ENCODE measurements at regions not wholly inside any gene's neighbourhood (a gene's known extent, or its start where the extent isn't known, plus 50 kb on each side); places are given as distances from the start of the nearest gene placed in this dataset.
"Not testable (repeated sequence)": the region's sequence is repeated elsewhere in the genome, so short reads cannot be mapped to it uniquely, and the experiment has no call there.

DNA sequence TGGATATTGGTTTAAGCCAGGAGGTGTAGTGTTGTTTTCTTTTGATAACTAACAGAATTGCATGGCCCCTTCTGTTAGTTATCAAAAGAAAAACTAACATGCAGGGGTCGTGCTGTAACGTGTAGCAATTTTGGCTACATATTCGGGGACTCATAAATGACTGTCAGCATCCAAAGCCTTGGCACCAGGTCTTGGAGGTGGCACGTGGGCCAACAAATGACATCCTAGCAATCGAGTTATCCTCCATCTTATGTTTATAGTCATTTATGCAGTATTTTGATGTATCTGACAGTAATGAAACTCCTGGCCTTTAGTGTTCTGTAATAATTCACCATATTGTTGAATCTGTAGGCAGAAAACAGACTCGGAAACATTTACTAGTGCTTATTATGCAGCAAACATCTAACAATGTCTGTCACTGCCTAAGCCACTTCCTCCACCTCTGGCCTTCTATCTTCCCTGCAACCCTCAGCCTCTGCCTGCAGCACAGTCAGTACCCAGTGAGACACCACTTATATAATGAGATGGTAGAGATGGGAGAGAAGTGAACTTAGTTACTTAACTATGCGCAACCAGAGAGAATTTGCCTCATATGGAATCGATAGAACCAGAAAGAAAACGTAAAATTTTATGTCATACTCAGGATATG, 184.6 kb downstream of the AEBP2 start:
- no peaks in the 10 kb centered on the region for H4K20me1 ChIP-seq (ENCODE audit: control insufficient read depth, insufficient read depth, low read length, poor library complexity, severe bottlenecking)
- Mint-ChIP-seq H3K4me1 (no peaks in the 10 kb centered on the region), H3K27me3 (no peaks in the 10 kb centered on the region), H3K4me3 (no peak overlapping the region), H3K27ac (no peak overlapping the region), H3K9me3 (ENCODE audit: insufficient read depth) (peaks cover 2% of the 10 kb centered on the region)
- TF ChIP-seq, protein P1, sequence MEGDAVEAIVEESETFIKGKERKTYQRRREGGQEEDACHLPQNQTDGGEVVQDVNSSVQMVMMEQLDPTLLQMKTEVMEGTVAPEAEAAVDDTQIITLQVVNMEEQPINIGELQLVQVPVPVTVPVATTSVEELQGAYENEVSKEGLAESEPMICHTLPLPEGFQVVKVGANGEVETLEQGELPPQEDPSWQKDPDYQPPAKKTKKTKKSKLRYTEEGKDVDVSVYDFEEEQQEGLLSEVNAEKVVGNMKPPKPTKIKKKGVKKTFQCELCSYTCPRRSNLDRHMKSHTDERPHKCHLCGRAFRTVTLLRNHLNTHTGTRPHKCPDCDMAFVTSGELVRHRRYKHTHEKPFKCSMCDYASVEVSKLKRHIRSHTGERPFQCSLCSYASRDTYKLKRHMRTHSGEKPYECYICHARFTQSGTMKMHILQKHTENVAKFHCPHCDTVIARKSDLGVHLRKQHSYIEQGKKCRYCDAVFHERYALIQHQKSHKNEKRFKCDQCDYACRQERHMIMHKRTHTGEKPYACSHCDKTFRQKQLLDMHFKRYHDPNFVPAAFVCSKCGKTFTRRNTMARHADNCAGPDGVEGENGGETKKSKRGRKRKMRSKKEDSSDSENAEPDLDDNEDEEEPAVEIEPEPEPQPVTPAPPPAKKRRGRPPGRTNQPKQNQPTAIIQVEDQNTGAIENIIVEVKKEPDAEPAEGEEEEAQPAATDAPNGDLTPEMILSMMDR (IDR thresholded peaks at IDR 0.05), result no peak
- no peak for TF ChIP-seq EZH2 (IDR thresholded peaks at IDR 0.05; ENCODE audit: borderline replicate concordance, insufficient read depth, low read depth, low read length, poor library complexity, severe bottlenecking)
- H3K9me3 ChIP-seq (ENCODE audit: control extremely low read depth in 1 of 3, control insufficient read depth in 2 of 3, insufficient read depth in 1 of 3, low read length in 2 of 3), result no peaks in the 10 kb centered on the region
- no peak for DNase-seq
- H3K4me2 ChIP-seq (replicated peaks; ENCODE audit: low read depth, low read length, poor library complexity, severe bottlenecking), result no peak overlapping the region
- no peak for ATAC-seq (ENCODE audit: low read depth)
- H3K27me3 ChIP-seq (replicated peaks in 1 of 4; ENCODE audit: control extremely low read depth in 1 of 4, control insufficient read depth in 3 of 4, insufficient read depth in 4 of 4, low read length in 3 of 4), result no peaks in the 10 kb centered on the region
- WGBS (ENCODE audit: insufficient coverage), result 96% methylated on average over 5 of the region's 9 CpGs
- H3K79me2 ChIP-seq (ENCODE audit: control insufficient read depth, insufficient read depth, low read length), result no peaks in the 10 kb centered on the region
- H3K36me3 ChIP-seq (replicated peaks in 1 of 2; ENCODE audit: control extremely low read depth in 1 of 2, control insufficient read depth in 1 of 2, extremely low read depth in 1 of 2, insufficient read depth in 2 of 2, low read length in 1 of 2), result no peaks in the 10 kb centered on the region
- no peaks in the 10 kb centered on the region for H3K4me1 ChIP-seq (ENCODE audit: control insufficient read depth in 2 of 2, insufficient read depth in 2 of 2, low read length in 2 of 2)
- CTCF ChIA-PET, result no interaction called here
- POLR2A ChIA-PET, result no interaction called here
- intact Hi-C loops (cut with micrococcal nuclease), result no loop called here
- H3K9ac ChIP-seq (ENCODE audit: low read length), result no peak overlapping the region
- no peak overlapping the region for H2AFZ ChIP-seq (ENCODE audit: insufficient read depth, low read depth, low read length, poor library complexity, severe bottlenecking)
- H3K4me3 ChIP-seq (ENCODE audit: control extremely low read depth in 1 of 5, extremely low read depth in 1 of 5, insufficient read depth in 1 of 5, low read depth in 2 of 5, low read length in 4 of 5), result no peak overlapping the region
- no peak overlapping the region for H3K27ac ChIP-seq (ENCODE audit: low read length in 2 of 2)

DNA sequence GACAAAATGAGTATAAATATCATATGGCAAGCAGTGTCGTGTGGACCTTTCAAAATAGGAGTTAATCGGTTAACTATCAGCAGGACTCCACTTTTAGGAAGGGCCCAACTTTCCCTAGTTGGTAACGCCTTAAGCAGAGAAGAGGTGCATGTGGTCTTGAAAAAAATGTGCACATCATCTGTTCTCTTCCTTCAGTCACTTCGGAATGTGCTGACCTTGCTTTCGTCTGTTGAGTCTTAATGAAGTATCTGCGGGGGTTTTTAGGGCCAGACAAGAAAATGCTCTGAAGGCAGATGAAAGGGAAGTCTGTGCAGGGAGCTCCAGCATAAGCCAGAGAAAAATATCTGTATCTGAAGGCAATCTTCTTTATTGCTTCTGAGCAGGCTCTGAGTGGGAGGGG, 185.2 kb downstream of the AEBP2 start:
- H3K27ac Mint-ChIP-seq, result no peak overlapping the region
- DNase-seq, result no peak
- Histone ChIP-seq H3K4me1 (ENCODE audit: control insufficient read depth in 2 of 2, insufficient read depth in 2 of 2, low read length in 2 of 2) (no peaks in the 10 kb centered on the region), H3K79me2 (ENCODE audit: control insufficient read depth, insufficient read depth, low read length) (no peaks in the 10 kb centered on the region), H4K20me1 (ENCODE audit: control insufficient read depth, insufficient read depth, low read length, poor library complexity, severe bottlenecking) (no peaks in the 10 kb centered on the region), H3K4me3 (ENCODE audit: control extremely low read depth in 1 of 5, extremely low read depth in 1 of 5, insufficient read depth in 1 of 5, low read depth in 2 of 5, low read length in 4 of 5) (no peak overlapping the region), H3K4me2 (replicated peaks; ENCODE audit: low read depth, low read length, poor library complexity, severe bottlenecking) (no peak overlapping the region), H3K36me3 (replicated peaks in 1 of 2; ENCODE audit: control extremely low read depth in 1 of 2, control insufficient read depth in 1 of 2, extremely low read depth in 1 of 2, insufficient read depth in 2 of 2, low read length in 1 of 2) (no peaks in the 10 kb centered on the region), H3K27ac (ENCODE audit: low read length in 2 of 2) (no peak overlapping the region), H3K27me3 (replicated peaks in 1 of 4; ENCODE audit: control extremely low read depth in 1 of 4, control insufficient read depth in 3 of 4, insufficient read depth in 4 of 4, low read length in 3 of 4) (no peaks in the 10 kb centered on the region), H3K9me3 (ENCODE audit: control extremely low read depth in 1 of 3, control insufficient read depth in 2 of 3, insufficient read depth in 1 of 3, low read length in 2 of 3) (no peaks in the 10 kb centered on the region), H2AFZ (ENCODE audit: insufficient read depth, low read depth, low read length, poor library complexity, severe bottlenecking) (no peak overlapping the region), H3K9ac (ENCODE audit: low read length) (no peak overlapping the region)
- CTCF ChIA-PET, result no interaction called here
- POLR2A ChIA-PET, result no interaction called here
- intact Hi-C loops (cut with micrococcal nuclease), result no loop called here
- no peak for TF ChIP-seq EZH2 (IDR thresholded peaks at IDR 0.05; ENCODE audit: borderline replicate concordance, insufficient read depth, low read depth, low read length, poor library complexity, severe bottlenecking)
- TF ChIP-seq, protein P1 (IDR thresholded peaks at IDR 0.05), result no peak
- no peaks in the 10 kb centered on the region for H3K4me1 Mint-ChIP-seq
- no peak for ATAC-seq (ENCODE audit: low read depth)
- WGBS (ENCODE audit: insufficient coverage), result 87% methylated on average over 4 of the region's 6 CpGs
- H3K4me3 Mint-ChIP-seq, result no peak overlapping the region
- peaks cover 2% of the 10 kb centered on the region for H3K9me3 Mint-ChIP-seq (ENCODE audit: insufficient read depth)
- H3K27me3 Mint-ChIP-seq, result no peaks in the 10 kb centered on the region

DNA sequence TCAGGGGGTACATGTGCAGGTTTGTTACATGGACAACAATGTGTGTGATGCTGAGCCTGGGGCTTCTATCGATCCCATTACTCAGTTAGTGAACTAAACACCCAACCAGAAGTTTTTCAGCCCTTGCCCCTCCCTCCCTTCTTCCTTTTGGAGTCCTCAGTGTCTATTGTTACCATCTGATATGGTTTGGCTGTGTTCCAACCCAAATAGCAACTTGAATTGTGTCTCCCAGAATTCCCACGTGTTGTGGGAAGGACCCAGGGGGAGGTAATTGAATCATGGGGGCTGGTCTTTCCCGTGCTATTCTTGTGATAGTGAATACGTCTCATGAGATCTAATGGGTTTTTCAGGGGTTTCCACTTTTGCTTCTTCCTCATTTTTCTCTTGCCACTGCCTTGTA, 186.3 kb downstream of the AEBP2 start:
- DNase-seq; H3K4me3 Mint-ChIP-seq; H3K27me3 Mint-ChIP-seq; ATAC-seq (ENCODE audit: low read depth); H3K27me3 ChIP-seq (replicated peaks in 1 of 4; ENCODE audit: control extremely low read depth in 1 of 4, control insufficient read depth in 3 of 4, insufficient read depth in 4 of 4, low read length in 3 of 4); H3K4me3 ChIP-seq (ENCODE audit: control extremely low read depth in 1 of 5, extremely low read depth in 1 of 5, insufficient read depth in 1 of 5, low read depth in 2 of 5, low read length in 4 of 5); H3K27ac ChIP-seq (ENCODE audit: low read length in 2 of 2); intact Hi-C loops (cut with micrococcal nuclease); H3K4me2 ChIP-seq (replicated peaks; ENCODE audit: low read depth, low read length, poor library complexity, severe bottlenecking); H3K4me1 ChIP-seq (ENCODE audit: control insufficient read depth in 2 of 2, insufficient read depth in 2 of 2, low read length in 2 of 2); H4K20me1 ChIP-seq (ENCODE audit: control insufficient read depth, insufficient read depth, low read length, poor library complexity, severe bottlenecking); H3K9ac ChIP-seq (ENCODE audit: low read length); H3K9me3 Mint-ChIP-seq (ENCODE audit: insufficient read depth); H3K36me3 ChIP-seq (replicated peaks in 1 of 2; ENCODE audit: control extremely low read depth in 1 of 2, control insufficient read depth in 1 of 2, extremely low read depth in 1 of 2, insufficient read depth in 2 of 2, low read length in 1 of 2); POLR2A ChIA-PET; H3K79me2 ChIP-seq (ENCODE audit: control insufficient read depth, insufficient read depth, low read length); H3K4me1 Mint-ChIP-seq; H3K9me3 ChIP-seq (ENCODE audit: control extremely low read depth in 1 of 3, control insufficient read depth in 2 of 3, insufficient read depth in 1 of 3, low read length in 2 of 3); CTCF ChIA-PET; H3K27ac Mint-ChIP-seq; H2AFZ ChIP-seq (ENCODE audit: insufficient read depth, low read depth, low read length, poor library complexity, severe bottlenecking): not testable (repeated sequence)
- WGBS (ENCODE audit: insufficient coverage), result no CpG with 5 or more reads among the region's 4 CpGs

Data from B cell (primary cell).